WTC11 (cell line): ENCODE measurements at regions not wholly inside any gene's neighbourhood (a gene's known extent, or its start where the extent isn't known, plus 50 kb on each side); places are given as distances from the start of the nearest gene placed in this dataset.

Experiments used
- HMGA2 ChIP-seq: fragments of 250-450 bp; sonication (Bioruptor Pico); IDR thresholded peaks from 2 replicates; pipeline ENCODE4 v1.4.0; 2021; ENCODE audit warnings: mild to moderate bottlenecking, moderate library complexity
- TF ChIP-seq, protein P1 (sequence below): fragments of 250-450 bp; sonication (Bioruptor Pico); IDR thresholded peaks from 2 replicates; pipeline ENCODE4 v1.9.0; 2021; ENCODE audit warnings: mild to moderate bottlenecking
- TF ChIP-seq, protein P2 (sequence below): fragments of 200-600 bp; IDR thresholded peaks from 2 replicates; pipeline ENCODE4 v1.8.0; 2022; ENCODE audit warnings: antibody characterized with exemption

GRCh38 chr4:84100071-84100470 lies 399.0 kb downstream of the NKX6-1 start:
- TF ChIP-seq, protein P1, sequence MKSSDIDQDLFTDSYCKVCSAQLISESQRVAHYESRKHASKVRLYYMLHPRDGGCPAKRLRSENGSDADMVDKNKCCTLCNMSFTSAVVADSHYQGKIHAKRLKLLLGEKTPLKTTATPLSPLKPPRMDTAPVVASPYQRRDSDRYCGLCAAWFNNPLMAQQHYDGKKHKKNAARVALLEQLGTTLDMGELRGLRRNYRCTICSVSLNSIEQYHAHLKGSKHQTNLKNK (CRISPR knock-in tag) = no peak
- no peak for TF ChIP-seq HMGA2 (CRISPR knock-in tag)
- TF ChIP-seq, protein P2, sequence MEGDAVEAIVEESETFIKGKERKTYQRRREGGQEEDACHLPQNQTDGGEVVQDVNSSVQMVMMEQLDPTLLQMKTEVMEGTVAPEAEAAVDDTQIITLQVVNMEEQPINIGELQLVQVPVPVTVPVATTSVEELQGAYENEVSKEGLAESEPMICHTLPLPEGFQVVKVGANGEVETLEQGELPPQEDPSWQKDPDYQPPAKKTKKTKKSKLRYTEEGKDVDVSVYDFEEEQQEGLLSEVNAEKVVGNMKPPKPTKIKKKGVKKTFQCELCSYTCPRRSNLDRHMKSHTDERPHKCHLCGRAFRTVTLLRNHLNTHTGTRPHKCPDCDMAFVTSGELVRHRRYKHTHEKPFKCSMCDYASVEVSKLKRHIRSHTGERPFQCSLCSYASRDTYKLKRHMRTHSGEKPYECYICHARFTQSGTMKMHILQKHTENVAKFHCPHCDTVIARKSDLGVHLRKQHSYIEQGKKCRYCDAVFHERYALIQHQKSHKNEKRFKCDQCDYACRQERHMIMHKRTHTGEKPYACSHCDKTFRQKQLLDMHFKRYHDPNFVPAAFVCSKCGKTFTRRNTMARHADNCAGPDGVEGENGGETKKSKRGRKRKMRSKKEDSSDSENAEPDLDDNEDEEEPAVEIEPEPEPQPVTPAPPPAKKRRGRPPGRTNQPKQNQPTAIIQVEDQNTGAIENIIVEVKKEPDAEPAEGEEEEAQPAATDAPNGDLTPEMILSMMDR = no peak
